ENCODE measurements at regions not wholly inside any gene's neighbourhood (a gene's known extent, or its start where the extent isn't known, plus 50 kb on each side); places are given as distances from the start of the nearest gene placed in this dataset.

GRCh38 chr3:94784274-94784673 is 721.4 kb downstream of the NSUN3 start:
- no peaks in the 10 kb centered on the region for H3K9me3 ChIP-seq (replicated peaks; ENCODE audit: control insufficient read depth, insufficient read depth, low read depth, low read length)
- TF ChIP-seq HES1 (IDR thresholded peaks at IDR 0.05; ENCODE audit: low read depth), result no peak
- TF ChIP-seq USF2 (CRISPR knock-in tag; IDR thresholded peaks at IDR 0.05), result no peak
- no peak for TF ChIP-seq THRA (IDR thresholded peaks at IDR 0.05)
- TF ChIP-seq TGIF2 (CRISPR knock-in tag; IDR thresholded peaks at IDR 0.05), result no peak
- no peak for TF ChIP-seq EGR1 (conservative IDR thresholded peaks at IDR 0.05)
- no peak for TF ChIP-seq ZBTB40 (IDR thresholded peaks at IDR 0.05)
- TF ChIP-seq ZBTB40 (CRISPR knock-in tag; IDR thresholded peaks at IDR 0.05), result no peak
- TF ChIP-seq KDM2B (CRISPR knock-in tag; IDR thresholded peaks at IDR 0.05), result no peak
- no peak for TF ChIP-seq ZBTB26 (CRISPR knock-in tag; IDR thresholded peaks at IDR 0.05)
- TF ChIP-seq MAFG (tag; conservative IDR thresholded peaks at IDR 0.05), result no peak
- no peak for TF ChIP-seq NFRKB (IDR thresholded peaks at IDR 0.05; ENCODE audit: low read depth)

More at GRCh38 chr3:94784274-94784673, 721.4 kb downstream of the NSUN3 start:
- no peak overlapping the region for H3K27ac ChIP-seq (ENCODE audit: extremely low read depth, low read depth, low read length)
- no peaks in the 10 kb centered on the region for H3K4me1 ChIP-seq (replicated peaks in 1 of 2; ENCODE audit: control insufficient read depth in 2 of 2, insufficient read depth in 2 of 2, low read length in 2 of 2)
- no peaks in the 10 kb centered on the region for H3K9me1 ChIP-seq (ENCODE audit: control insufficient read depth, insufficient read depth, low read length)
- H3K4me2 ChIP-seq (ENCODE audit: insufficient read depth, low read length), result no peak overlapping the region
- no peak overlapping the region for H3K9ac ChIP-seq (ENCODE audit: insufficient read depth in 1 of 2, low read depth in 2 of 2, low read length in 2 of 2)
- no peak overlapping the region for H2AFZ ChIP-seq (ENCODE audit: low read depth, low read length)
- ATAC-seq (no peak), DNase-seq (ENCODE audit: extremely low read depth in 1 of 4, low spot score in 3 of 4) (no peak), FAIRE-seq (no peak)
- 0% methylated on average over 4 of the region's 4 CpGs for whole genome bisulfite sequencing (ENCODE audit: insufficient coverage, low coverage, missing lambda C conversion rate)
- BruUV-seq (replicated peaks), result no TSS peak
- intact Hi-C loops (cut with micrococcal nuclease), result no loop called here
- H3K4me3 ChIP-seq, result no peak overlapping the region
- no peaks in the 10 kb centered on the region for H3K79me2 ChIP-seq (ENCODE audit: control insufficient read depth, insufficient read depth, low read length)
- H4K20me1 ChIP-seq (replicated peaks; ENCODE audit: control insufficient read depth, insufficient read depth, low read length), result no peaks in the 10 kb centered on the region
- ChIA-PET POLR2A (no interaction called here), CTCF (ENCODE audit: low intra/inter-chr PET ratio) (no interaction called here)
- no peaks in the 10 kb centered on the region for H3K36me3 ChIP-seq (ENCODE audit: control insufficient read depth, insufficient read depth, low read length)
- in situ Hi-C loops (cut with MboI), result no loop called here
- no peaks in the 10 kb centered on the region for H3K27me3 ChIP-seq (ENCODE audit: control insufficient read depth in 2 of 2, insufficient read depth in 2 of 2, low read length in 2 of 2)

Data from K562 (cell line).